ENCODE measurements at regions not wholly inside any gene's neighbourhood (a gene's known extent, or its start where the extent isn't known, plus 50 kb on each side); places are given as distances from the start of the nearest gene placed in this dataset.
"Not testable (repeated sequence)": the region's sequence is repeated elsewhere in the genome, so short reads cannot be mapped to it uniquely, and the experiment has no call there.

DNA sequence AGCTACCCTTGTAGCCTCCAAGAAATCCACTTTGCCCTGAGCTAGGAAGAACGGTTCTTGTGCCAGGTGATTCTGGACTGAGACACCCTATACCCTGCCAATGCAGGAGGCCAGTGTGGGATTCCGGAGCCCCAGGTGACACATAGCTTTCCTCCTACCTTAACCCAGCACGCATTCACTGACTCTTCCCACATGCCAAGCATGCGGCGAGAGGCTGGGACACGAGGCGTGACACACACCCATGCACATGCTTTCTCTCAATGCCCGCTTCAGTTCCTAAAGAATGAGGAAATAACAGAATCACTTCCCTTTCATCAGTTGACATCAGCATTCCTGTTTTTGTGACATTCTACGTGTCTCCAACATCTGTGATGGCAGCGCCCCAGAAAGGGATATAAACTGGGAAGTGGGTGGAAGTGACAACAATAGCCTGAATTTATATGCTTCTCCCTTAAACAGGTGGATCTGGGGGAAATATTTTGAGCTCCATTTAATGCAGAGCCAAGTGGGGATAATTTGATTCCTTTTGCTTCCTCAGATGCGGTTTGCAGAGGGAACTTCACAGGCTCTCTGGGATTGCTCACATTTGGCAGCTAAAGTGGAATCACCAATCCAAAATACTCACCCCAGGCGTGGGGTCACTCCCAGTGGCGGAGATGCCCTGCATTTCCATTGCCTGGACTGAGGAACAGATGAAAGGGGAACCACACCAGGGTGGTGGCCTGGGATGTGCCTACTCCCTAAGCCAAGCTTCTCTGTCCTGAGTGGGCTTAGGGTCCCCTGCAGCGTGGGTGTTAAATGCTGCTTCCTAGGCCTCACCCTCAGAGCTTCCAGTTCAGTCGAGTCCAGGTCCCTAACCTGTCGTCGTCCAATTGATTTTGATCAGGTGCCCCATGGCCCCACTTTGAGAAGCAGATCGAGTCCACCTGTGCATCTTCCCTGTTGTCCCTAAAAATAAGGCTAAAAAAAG, 445.1 kb downstream of the SIPA1L2 start:
- DNase-seq (ENCODE audit: insufficient read length, low spot score) (no peak), FAIRE-seq (no peak)

GRCh38 chr1:232183802-232184201, 446.1 kb downstream of the SIPA1L2 start:
- FAIRE-seq (no peak), DNase-seq (ENCODE audit: insufficient read length, low spot score) (no peak)

GRCh38 chr1:232183266-232183800, 446.6 kb downstream of the SIPA1L2 start:
- no peak for FAIRE-seq
- no peak for DNase-seq (ENCODE audit: insufficient read length, low spot score)

- DNase-seq (ENCODE audit: insufficient read length, low spot score) (no peak), FAIRE-seq (no peak)
Observed at GRCh38 chr1:232182236-232182635, 447.7 kb downstream of the SIPA1L2 start.

DNA sequence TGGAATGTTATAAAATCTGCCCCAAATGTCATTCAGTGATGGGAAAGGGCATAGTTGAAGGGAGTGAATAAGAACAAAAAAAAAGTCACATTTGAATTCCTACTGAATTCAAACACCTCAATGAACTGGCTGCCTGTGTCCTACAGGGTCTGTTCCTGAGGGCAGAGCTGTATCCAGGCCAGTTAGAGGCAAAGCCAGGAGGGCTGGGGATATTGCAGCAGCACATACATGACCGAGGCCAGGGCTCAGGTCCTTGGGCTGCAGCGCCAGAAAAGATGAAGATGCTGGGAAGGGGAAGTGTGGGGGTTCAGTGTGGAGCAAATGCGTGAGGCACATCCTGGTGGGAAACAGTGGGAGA, 449.2 kb downstream of the SIPA1L2 start:
- FAIRE-seq (no peak), DNase-seq (ENCODE audit: insufficient read length, low spot score) (no peak)

- FAIRE-seq: no peak
Observed at GRCh38 chr1:232179896-232180778, 449.8 kb downstream of the SIPA1L2 start.

DNA sequence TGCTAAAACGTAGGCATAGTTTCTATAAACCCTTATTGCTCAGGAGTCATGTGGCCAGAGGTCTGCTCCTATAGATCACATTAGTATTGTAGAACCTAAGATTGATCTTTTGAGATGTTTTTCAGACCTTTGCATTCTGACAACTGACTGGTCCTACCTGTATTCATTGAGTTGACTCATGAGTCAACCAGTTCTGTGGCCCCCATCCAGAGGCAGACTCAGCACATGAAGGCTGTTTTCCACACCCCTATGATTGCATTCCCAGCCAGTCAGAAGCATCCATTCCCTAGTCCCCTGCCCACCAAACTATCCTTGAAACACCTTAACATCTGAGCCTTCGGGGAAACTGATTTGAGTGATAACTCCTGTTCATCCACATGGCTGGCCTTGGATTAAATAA, 451.7 kb downstream of the SIPA1L2 start:
- no peak for DNase-seq (ENCODE audit: insufficient read length, low spot score)
- FAIRE-seq: no peak

More at GRCh38 chr1:232179896-232180778, 449.8 kb downstream of the SIPA1L2 start:
- no peak for DNase-seq (ENCODE audit: insufficient read length, low spot score)

- no peak for DNase-seq (ENCODE audit: insufficient read length, low spot score)
- no peak for FAIRE-seq
Observed at GRCh38 chr1:232177438-232177837, 452.5 kb downstream of the SIPA1L2 start.

- FAIRE-seq (no peak), DNase-seq (ENCODE audit: insufficient read length, low spot score) (no peak)
Observed at GRCh38 chr1:232176222-232176621, 453.7 kb downstream of the SIPA1L2 start.

DNA sequence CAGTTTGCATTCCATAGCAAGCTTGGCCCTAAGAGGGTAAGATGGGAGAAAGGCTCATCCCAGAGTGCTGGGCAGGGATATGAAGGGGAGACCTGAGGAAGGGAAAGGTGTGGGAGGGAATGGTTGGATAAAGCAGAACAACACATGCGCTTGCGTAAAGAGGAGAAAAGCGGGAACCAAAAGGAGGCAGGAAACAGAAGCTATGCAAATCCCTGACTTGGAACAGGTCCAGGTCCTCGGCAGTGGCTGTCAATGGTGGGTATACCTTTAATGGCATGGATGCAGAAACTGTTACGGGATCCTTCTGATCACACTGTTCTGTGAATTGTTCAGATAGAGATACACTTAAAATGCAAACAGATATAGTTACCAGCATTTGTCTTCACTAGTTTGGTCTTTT, 455.6 kb downstream of the SIPA1L2 start:
- FAIRE-seq (no peak), DNase-seq (ENCODE audit: insufficient read length, low spot score) (no peak)

DNA sequence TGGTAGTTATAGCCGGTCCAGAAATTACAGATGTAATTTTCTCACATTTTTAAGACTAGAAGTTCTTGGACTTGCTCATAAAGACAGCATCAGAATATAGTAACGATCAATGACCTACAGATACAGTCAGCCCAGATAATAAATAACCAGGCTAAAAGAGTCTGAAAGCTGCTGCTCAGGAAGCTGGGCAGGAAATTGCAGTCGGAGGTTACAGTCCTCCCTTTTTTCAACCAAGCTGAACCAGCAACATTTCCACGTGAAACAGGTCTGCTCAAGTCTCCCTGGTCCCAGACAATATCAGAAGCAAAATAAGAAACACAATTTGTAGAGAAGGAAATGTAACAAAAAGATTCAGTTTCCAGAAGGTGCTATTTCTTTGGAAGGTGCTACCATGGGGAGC, 457.4 kb downstream of the SIPA1L2 start:
- DNase-seq (ENCODE audit: insufficient read length, low spot score) (no peak), FAIRE-seq (no peak)

DNA sequence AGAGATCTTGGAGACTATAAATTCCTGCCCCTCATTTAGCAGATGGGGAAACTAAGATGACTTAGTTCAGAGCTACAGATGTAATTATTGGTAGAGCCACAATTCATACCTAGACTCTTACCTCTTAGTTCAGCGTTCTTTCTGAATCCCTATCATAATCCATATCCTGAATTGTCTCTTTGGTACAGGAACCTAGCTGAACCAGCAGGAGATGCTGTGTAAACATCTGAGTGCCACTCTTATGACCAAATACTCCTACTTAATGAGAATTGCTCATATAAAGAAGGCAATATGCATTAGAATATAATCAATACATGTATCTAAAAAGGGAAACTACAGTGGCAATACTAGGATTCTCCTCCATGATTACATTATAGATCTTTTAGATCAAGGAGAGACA, 459.0 kb downstream of the SIPA1L2 start:
- no peak for FAIRE-seq
- no peak for DNase-seq (ENCODE audit: insufficient read length, low spot score)

DNA sequence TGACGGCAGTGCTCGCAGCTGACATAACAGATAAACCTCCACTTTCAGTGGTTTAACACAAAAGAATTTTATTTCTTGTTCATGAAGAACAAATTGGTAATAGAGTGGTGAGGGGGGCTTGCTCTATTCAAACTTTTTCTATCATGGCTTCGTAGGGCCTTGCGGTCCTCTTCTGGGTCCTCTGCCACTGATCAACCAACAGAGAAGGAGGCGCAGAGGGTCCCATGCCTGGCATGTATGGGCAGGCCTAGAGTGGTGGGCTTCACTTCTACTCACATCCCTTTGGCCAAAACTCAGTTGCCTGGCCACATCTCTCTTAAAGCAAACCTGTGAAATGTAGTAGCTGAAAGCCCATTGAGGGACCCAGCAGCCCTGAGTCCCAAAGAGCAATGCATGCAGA, 460.5 kb downstream of the SIPA1L2 start:
- DNase-seq (ENCODE audit: insufficient read length, low spot score): no peak
- FAIRE-seq: no peak

DNA sequence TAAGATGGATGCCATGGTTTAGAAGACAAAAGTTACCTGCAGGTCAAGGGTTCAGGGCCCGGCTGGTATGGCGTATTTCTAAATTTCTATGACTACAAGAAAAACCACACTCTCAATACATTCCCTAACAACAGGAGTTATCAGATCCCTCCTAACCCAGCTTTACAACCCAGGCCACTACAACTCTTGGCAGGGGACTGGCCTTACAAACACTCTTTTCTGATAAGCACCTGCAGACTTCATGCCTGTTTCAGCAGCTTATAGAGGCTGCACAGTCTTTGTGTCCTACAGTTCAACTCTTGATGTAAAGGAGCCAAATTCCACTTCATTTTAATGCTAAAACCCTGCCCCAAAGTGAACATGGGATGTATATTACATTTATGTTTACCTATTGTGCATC, 461.4 kb downstream of the SIPA1L2 start:
- DNase-seq (ENCODE audit: insufficient read length, low spot score): no peak
- no peak for FAIRE-seq

DNA sequence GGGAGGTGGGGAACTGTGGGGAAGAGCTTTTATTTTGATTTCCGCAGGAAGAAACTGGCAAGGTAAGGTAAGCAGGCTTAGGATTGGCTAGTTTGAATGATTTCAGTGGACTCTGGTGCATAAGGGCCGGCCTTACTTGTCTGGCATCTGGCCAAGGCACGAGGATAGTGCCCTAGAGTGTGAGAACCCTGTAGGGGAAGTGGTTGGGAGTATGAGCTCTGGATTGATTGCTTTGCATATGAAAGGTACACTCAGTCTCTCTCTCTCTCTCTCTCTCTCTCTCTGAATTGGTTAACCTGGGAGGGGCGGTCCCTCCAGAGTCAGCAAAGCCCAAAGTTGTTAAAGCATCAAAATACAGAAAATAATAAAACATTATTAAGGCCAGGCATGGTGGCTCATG, 463.0 kb downstream of the SIPA1L2 start:
- FAIRE-seq (no peak), DNase-seq (ENCODE audit: insufficient read length, low spot score) (no peak)

- FAIRE-seq: no peak
- DNase-seq (ENCODE audit: insufficient read length, low spot score): no peak
Observed at GRCh38 chr1:232164078-232164963, 465.6 kb downstream of the SIPA1L2 start.

GRCh38 chr1:232163533-232163932, 466.4 kb downstream of the SIPA1L2 start:
- no peak for DNase-seq (ENCODE audit: insufficient read length, low spot score)
- FAIRE-seq: no peak

DNA sequence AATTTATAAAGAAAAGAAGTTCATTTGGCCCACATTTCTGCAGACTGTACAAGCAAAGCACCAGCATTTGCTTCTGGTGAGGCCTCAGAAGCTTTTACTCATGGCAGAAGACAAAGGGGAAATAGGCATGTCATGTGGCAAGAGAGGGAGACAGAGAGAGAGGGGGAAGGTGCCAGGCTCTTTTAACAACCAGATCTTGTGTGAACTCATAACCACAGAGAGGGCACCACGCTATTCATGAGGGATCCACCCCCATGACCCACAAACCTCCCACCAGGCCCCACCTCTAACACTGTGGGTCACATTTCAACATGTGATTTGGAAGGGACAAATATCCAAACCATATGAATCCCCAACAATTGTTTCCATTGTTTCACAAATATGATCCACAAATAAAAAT, 467.9 kb downstream of the SIPA1L2 start:
- no peak for FAIRE-seq
- no peak for DNase-seq (ENCODE audit: insufficient read length, low spot score)

DNA sequence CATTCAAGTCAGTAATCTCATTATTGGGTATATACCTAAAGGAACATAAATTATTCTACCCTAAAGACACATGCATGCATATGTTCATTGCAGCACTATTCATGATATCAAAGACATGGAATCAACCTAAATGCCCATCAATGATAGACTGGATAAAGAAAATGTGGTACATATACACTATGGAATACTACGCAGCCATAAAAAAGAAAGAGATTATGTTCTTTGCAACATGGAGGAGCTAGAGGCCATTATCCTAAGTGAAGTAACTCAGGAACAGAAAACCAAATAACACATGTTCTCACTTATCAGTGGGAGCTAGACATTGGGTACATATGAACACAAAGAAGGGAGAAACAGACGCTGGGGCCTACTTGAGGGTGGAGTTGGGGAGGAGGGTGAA, 471.4 kb downstream of the SIPA1L2 start:
- DNase-seq (ENCODE audit: insufficient read length, low spot score); FAIRE-seq: not testable (repeated sequence)

DNA sequence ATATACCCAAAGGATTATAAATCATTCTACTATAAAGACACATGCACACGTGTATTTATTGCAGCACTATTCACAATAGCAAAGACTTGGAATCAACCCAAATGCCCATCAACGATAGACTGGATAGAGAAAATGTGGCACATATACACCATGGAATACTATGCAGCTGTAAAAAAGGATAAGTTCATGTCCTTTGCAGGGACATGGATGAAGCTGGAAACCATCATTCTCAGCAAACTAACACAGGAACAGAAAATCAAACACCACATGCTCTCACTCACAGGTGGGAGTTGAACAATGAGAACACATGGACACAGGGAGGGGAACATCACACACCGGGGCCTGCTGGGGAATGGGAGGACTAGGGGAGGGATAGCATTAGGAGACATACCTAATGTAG, 473.9 kb downstream of the SIPA1L2 start:
- FAIRE-seq; DNase-seq (ENCODE audit: insufficient read length, low spot score): not testable (repeated sequence)
